H1 (cell line): ENCODE measurements at regions not wholly inside any gene's neighbourhood (a gene's known extent, or its start where the extent isn't known, plus 50 kb on each side); places are given as distances from the start of the nearest gene placed in this dataset.

Experiments
- CHD7 ChIP-seq: fragments of 300-600 bp; sonication (generic); IDR thresholded peaks from 2 replicates; pipeline ENCODE4 v1.7.1; 2012; ENCODE audit warnings: low read length, moderate library complexity, mild to moderate bottlenecking, inconsistent platforms; ENCODE audit not compliant: insufficient replicate concordance
- CTCF ChIP-seq, 3 experiments: IDR thresholded peaks; 1 replicate in 2 of 3; 2 replicates in 1 of 3; pipeline versions ENCODE4 v1.5.1 to v1.6.1; 2011; ENCODE audit warnings: low read length in 3 of 3, mild to moderate bottlenecking in 3 of 3, inconsistent platforms in 2 of 3, low read depth in 1 of 3, moderate library complexity in 1 of 3; ENCODE audit not compliant: insufficient read depth in 1 of 3; ENCODE audit errors: control extremely low read depth in 1 of 3
- EGR1 ChIP-seq: IDR thresholded peaks from 2 replicates; pipeline ENCODE4 v1.6.1; 2011; ENCODE audit warnings: low read depth, low read length, borderline replicate concordance
- EZH2 ChIP-seq: fragments of 200-600 bp; sonication (generic); IDR thresholded peaks from 2 replicates; pipeline ENCODE4 v1.7.1; 2012; ENCODE audit warnings: low read depth, mild to moderate bottlenecking, moderate library complexity, low read length, inconsistent platforms; ENCODE audit not compliant: severe bottlenecking
- JUND ChIP-seq: IDR thresholded peaks from 2 replicates; pipeline ENCODE4 v1.6.1; 2011; ENCODE audit warnings: mild to moderate bottlenecking, improper control_type of control experiment, low read length
- KDM5A ChIP-seq: fragments of 200-600 bp; IDR thresholded peaks from 2 replicates; pipeline ENCODE4 v1.7.1; 2012; ENCODE audit warnings: mild to moderate bottlenecking, low read length, inconsistent platforms, mixed read lengths
- POU5F1 ChIP-seq: IDR thresholded peaks from 2 replicates; pipeline ENCODE4 v1.6.1; 2011; ENCODE audit warnings: low read depth, mild to moderate bottlenecking, low read length, moderate library complexity
- TAF1 ChIP-seq: IDR thresholded peaks from 2 replicates; pipeline ENCODE4 v1.6.1; 2011; ENCODE audit warnings: mild to moderate bottlenecking, low read depth, low read length
- TBP ChIP-seq: IDR thresholded peaks from 2 replicates; pipeline ENCODE4 v1.6.1; 2011; ENCODE audit warnings: low read depth, low read length, improper control_type of control experiment

- TF ChIP-seq CHD7, result no peak
- TF ChIP-seq POU5F1, result no peak
- 0 out of 2 replicates have a peak, but pooled peaks have one; percentile 15 for TF ChIP-seq JUND
- peak; percentile 68 to 89 (median 85) for TF ChIP-seq CTCF (IDR thresholded peaks at IDR 0.05; ENCODE audit: control extremely low read depth in 1 of 3, insufficient read depth in 1 of 3, low read depth in 1 of 3, low read length in 3 of 3)
- no peak for TF ChIP-seq KDM5A
- no peak for TF ChIP-seq EZH2
- TF ChIP-seq TBP, result peak; percentile 95
- TF ChIP-seq TAF1, result no peak
- no peak for TF ChIP-seq EGR1
These were observed 106.1 kb upstream of the COL8A1 start (continued) for GRCh38 chr3:99532246-99532645.
